GM12878 (cell line): ENCODE measurements at regions not wholly inside any gene's neighbourhood (a gene's known extent, or its start where the extent isn't known, plus 50 kb on each side); places are given as distances from the start of the nearest gene placed in this dataset.

ENCODE experiments used
- ATAC-seq: fragments of 200-7000 bp; cut with Tn5 transposase; 3 replicates; pipeline ENCODE4 v1.9.1; 2020; ENCODE audit warnings: mild to moderate bottlenecking, moderate library complexity
- BruUV-seq: library from RNA; stranded (reverse); fragments of 400-500 nt; replicated peaks from 2 replicates; lab custom pipeline; 2021; lab: Mats Ljungman, UMichigan
- CTCF ChIA-PET: fragments of 300-600 bp; sonication (Branson Sonifier 250); formaldehyde crosslinking; extraction: SDS; loops from one replicate; lab custom pipeline; 2021; ENCODE audit warnings: inconsistent platforms; lab: Yijun Ruan, JAX
- POLR2A ChIA-PET: fragments of 350-600 bp; formaldehyde crosslinking; extraction: SDS; loops from one replicate; lab custom pipeline; 2021; ENCODE audit warnings: inconsistent platforms; lab: Charles Lee
- RAD21 ChIA-PET: fragments of 300-600 bp; sonication (Branson Sonifier 250); formaldehyde crosslinking; loops from one replicate; lab custom pipeline; 2023; ENCODE audit warnings: antibody characterized with exemption; ENCODE audit not compliant: unreplicated experiment; lab: Charles Lee
- SMC1A ChIA-PET: fragments of 300-600 bp; sonication (Branson Sonifier 250); formaldehyde crosslinking; loops from one replicate; lab custom pipeline; 2023; ENCODE audit not compliant: unreplicated experiment, uncharacterized antibody; lab: Charles Lee
- DNase-seq: peaks from one replicate; pipeline ENCODE4 v3.0.0-alpha.2; 2011; ENCODE audit warnings: low read depth, low spot score
- FAIRE-seq: peaks from 3 replicates; lab custom pipeline; 2011; peaks lifted over from hg19 to GRCh38; lab: Jason Lieb, UNC
- H2AFZ ChIP-seq: 2 replicates; pipeline ENCODE4 v1.6.0; 2011; ENCODE audit warnings: low read depth, low read length, control low read depth; ENCODE audit not compliant: control insufficient read depth
- H3K27ac ChIP-seq: 2 replicates; pipeline ENCODE4 v1.5.1; 2011; ENCODE audit warnings: control low read depth; ENCODE audit not compliant: control insufficient read depth, insufficient read depth
- H3K27me3 ChIP-seq, 2 experiments: replicated peaks in 1 of 2; 2 replicates each; pipeline versions ENCODE4 v1.6.0 to v1.6.1; 2011; ENCODE audit warnings: low read length in 1 of 2; ENCODE audit not compliant: control insufficient read depth in 2 of 2, insufficient read depth in 2 of 2
- H3K36me3 ChIP-seq, 2 experiments: 2 replicates each; pipeline ENCODE4 v1.5.1; 2011; ENCODE audit warnings: low read length in 1 of 2; ENCODE audit not compliant: control insufficient read depth in 2 of 2, insufficient read depth in 2 of 2
- H3K4me1 ChIP-seq: 2 replicates; pipeline ENCODE4 v1.6.1; 2011; ENCODE audit warnings: mild to moderate bottlenecking, low read length, moderate library complexity, mixed read lengths; ENCODE audit not compliant: control insufficient read depth, insufficient read depth
- H3K4me2 ChIP-seq: 2 replicates; pipeline ENCODE4 v1.6.0; 2011; ENCODE audit warnings: control low read depth; ENCODE audit not compliant: control insufficient read depth, insufficient read depth
- H3K4me3 ChIP-seq: fragments of 200-600 bp; sonication (generic); 2 replicates; pipeline ENCODE4 v1.5.1; 2016
- H3K79me2 ChIP-seq: 2 replicates; pipeline ENCODE4 v1.6.0; 2011; ENCODE audit warnings: low read length; ENCODE audit not compliant: control insufficient read depth, insufficient read depth
- H3K9ac ChIP-seq: 2 replicates; pipeline ENCODE4 v1.8.0; 2011; ENCODE audit warnings: low read length, control low read depth, mixed read lengths; ENCODE audit not compliant: control insufficient read depth, insufficient read depth
- H3K9me3 ChIP-seq: replicated peaks from 3 replicates; pipeline ENCODE4 v1.5.1; 2011; ENCODE audit warnings: mild to moderate bottlenecking, low read length; ENCODE audit not compliant: control insufficient read depth, insufficient read depth
- H4K20me1 ChIP-seq: 2 replicates; pipeline ENCODE4 v1.6.0; 2011; ENCODE audit not compliant: control insufficient read depth, insufficient read depth
- ASH2L ChIP-seq: fragments of 300-600, 200-600 bp; sonication (generic); IDR thresholded peaks from 2 replicates; pipeline ENCODE4 v1.6.1; 2017; ENCODE audit warnings: low read depth, mild to moderate bottlenecking, borderline replicate concordance
- ATF3 ChIP-seq: IDR thresholded peaks from 2 replicates; pipeline ENCODE4 v1.6.1; 2011; ENCODE audit warnings: low read depth, mild to moderate bottlenecking, low read length, moderate library complexity, borderline replicate concordance; ENCODE audit errors: extremely low read depth
- BCL11A ChIP-seq: IDR thresholded peaks from 2 replicates; pipeline ENCODE4 v1.6.1; 2011; ENCODE audit warnings: low read depth, low read length
- IRF4 ChIP-seq: IDR thresholded peaks from 2 replicates; pipeline ENCODE4 v1.6.1; 2011; ENCODE audit warnings: low read depth, low read length
- MAX ChIP-seq: IDR thresholded peaks from 2 replicates; pipeline ENCODE4 v1.6.1; 2012; ENCODE audit warnings: low read depth, low read length, improper control_type of control experiment
- PBX3 ChIP-seq: IDR thresholded peaks from 2 replicates; pipeline ENCODE4 v1.6.1; 2011; ENCODE audit warnings: mild to moderate bottlenecking, low read depth, low read length, moderate library complexity; ENCODE audit not compliant: insufficient replicate concordance
- RAD21 ChIP-seq: IDR thresholded peaks from 2 replicates; pipeline ENCODE4 v1.6.1; 2011; ENCODE audit warnings: mild to moderate bottlenecking, low read depth, low read length, moderate library complexity; ENCODE audit not compliant: insufficient read depth
- RCOR1 ChIP-seq: conservative IDR thresholded peaks from 2 replicates; pipeline ENCODE4 v1.6.1; 2012; ENCODE audit warnings: low read depth, low read length, improper control_type of control experiment
- STAT1 ChIP-seq: fragments of 450-650 bp; conservative IDR thresholded peaks from 2 replicates; pipeline ENCODE4 v1.6.1; 2014; ENCODE audit warnings: antibody characterized with exemption, mild to moderate bottlenecking
- STAT3 ChIP-seq: IDR thresholded peaks from 2 replicates; pipeline ENCODE4 v1.6.1; 2011; ENCODE audit warnings: low read depth, low read length, improper control_type of control experiment
- SUPT20H ChIP-seq: IDR thresholded peaks from 2 replicates; pipeline ENCODE4 v1.6.1; 2011; ENCODE audit warnings: low read depth, mild to moderate bottlenecking, low read length, moderate library complexity, borderline replicate concordance; ENCODE audit not compliant: control insufficient read depth
- ZBTB4 ChIP-seq: fragments of 450-650 bp; formaldehyde crosslinking; IDR thresholded peaks from 2 replicates; pipeline ENCODE4 v1.4.0; 2022; ENCODE audit warnings: mild to moderate bottlenecking, moderate library complexity
- ZNF384 ChIP-seq: IDR thresholded peaks from 2 replicates; pipeline ENCODE4 v1.6.1; 2012; ENCODE audit warnings: low read depth, mild to moderate bottlenecking, low read length, improper control_type of control experiment, borderline replicate concordance
- WGBS: methylation state at CpG from one replicate; pipeline ENCODE4 v1.1.6; 2016; ENCODE audit warnings: low lambda C conversion rate; ENCODE audit not compliant: insufficient replicate concordance, insufficient coverage; ENCODE audit errors: missing lambda C conversion rate; 5-methylcytosine and 5-hydroxymethylcytosine counted together
- in situ Hi-C: fragments of 300-500 bp; cut with MboI; formaldehyde crosslinking; loops from 9 replicates; pipeline ENCODE4 v1.14.3; 2018; ENCODE audit warnings: mixed read lengths
- intact Hi-C: fragments of 100-400 bp; cut with micrococcal nuclease; formaldehyde crosslinking; loops from one replicate; pipeline ENCODE4 v1.14.2; 2022; ENCODE audit not compliant: unreplicated experiment
- TF ChIP-seq, protein P1 (sequence below): IDR thresholded peaks from 2 replicates; pipeline ENCODE4 v1.6.1; 2012; ENCODE audit warnings: low read length, inconsistent platforms

GRCh38 chr6:30424549-30424948, 64.8 kb upstream of the HLA-E start:
- FAIRE-seq (no peak), DNase-seq (no peak), ATAC-seq (no peak)
- ChIA-PET SMC1A (no interaction called here), POLR2A (no interaction called here), CTCF (interaction anchor here (2.1 to 2.5 kb wide), 3 partner anchors 11 to 29 kb away, joined by 7 to 8 read pairs (median 8); no protein-coding TSS in a partner anchor), RAD21 (no interaction called here)
- Histone ChIP-seq H3K4me3 (no peak overlapping the region), H3K27ac (no peak overlapping the region), H3K9me3 (no peaks in the 10 kb centered on the region; the same call in 2 of the 3 replicates), H3K36me3 (no peaks in the 10 kb centered on the region), H2AFZ (no peak overlapping the region), H4K20me1 (no peaks in the 10 kb centered on the region), H3K4me2 (no peak overlapping the region), H3K27me3 (peaks cover 0 to 4% of the 10 kb centered on the region in 2 experiments; a peak in 2 of 4 replicates), H3K79me2 (no peaks in the 10 kb centered on the region), H3K4me1 (no peaks in the 10 kb centered on the region), H3K9ac (no peak overlapping the region)
- in situ Hi-C loops, result no loop called here
- 84% methylated on average over 3 of the region's 3 CpGs for WGBS
- intact Hi-C loops, result no loop called here
- TF ChIP-seq STAT3 (no peak), MAX (no peak), IRF4 (no peak), BCL11A (no peak), SUPT20H (no peak), STAT1 (no peak), RAD21 (no peak), ZNF384 (no peak), PBX3 (no peak), ZBTB4 (no peak), ASH2L (no peak), ATF3 (no peak), RCOR1 (no peak)
- TF ChIP-seq, protein P1, sequence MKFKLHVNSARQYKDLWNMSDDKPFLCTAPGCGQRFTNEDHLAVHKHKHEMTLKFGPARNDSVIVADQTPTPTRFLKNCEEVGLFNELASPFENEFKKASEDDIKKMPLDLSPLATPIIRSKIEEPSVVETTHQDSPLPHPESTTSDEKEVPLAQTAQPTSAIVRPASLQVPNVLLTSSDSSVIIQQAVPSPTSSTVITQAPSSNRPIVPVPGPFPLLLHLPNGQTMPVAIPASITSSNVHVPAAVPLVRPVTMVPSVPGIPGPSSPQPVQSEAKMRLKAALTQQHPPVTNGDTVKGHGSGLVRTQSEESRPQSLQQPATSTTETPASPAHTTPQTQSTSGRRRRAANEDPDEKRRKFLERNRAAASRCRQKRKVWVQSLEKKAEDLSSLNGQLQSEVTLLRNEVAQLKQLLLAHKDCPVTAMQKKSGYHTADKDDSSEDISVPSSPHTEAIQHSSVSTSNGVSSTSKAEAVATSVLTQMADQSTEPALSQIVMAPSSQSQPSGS, result no peak
- no TSS peak for BruUV-seq
